CD14-positive monocyte (primary cell): ENCODE measurements at regions not wholly inside any gene's neighbourhood (a gene's known extent, or its start where the extent isn't known, plus 50 kb on each side); places are given as distances from the start of the nearest gene placed in this dataset.

Experiments
- DNase-seq, 3 donors: peaks; one replicate each; pipeline ENCODE4 v3.0.0-alpha.2; 2011 to 2022
- H2AFZ ChIP-seq: 2 replicates; pipeline ENCODE4 v1.6.0; 2012; ENCODE audit warnings: mild to moderate bottlenecking, low read depth, low read length, inconsistent platforms; ENCODE audit not compliant: insufficient read depth, poor library complexity, severe bottlenecking
- H3K27ac ChIP-seq, 2 donors: 1 replicate in 1 of 2; 2 replicates in 1 of 2; pipeline ENCODE4 v1.5.1; 2012 to 2013; ENCODE audit warnings: low read length in 2 of 2, control low read depth in 1 of 2, inconsistent platforms in 1 of 2, low read depth in 1 of 2, mild to moderate bottlenecking in 1 of 2
- H3K27me3 ChIP-seq, 2 donors: one replicate each; pipeline versions ENCODE4 v1.6.0 to v1.6.1; 2011 to 2013; ENCODE audit warnings: low read length in 2 of 2; ENCODE audit not compliant: control insufficient read depth in 2 of 2, insufficient read depth in 2 of 2
- H3K36me3 ChIP-seq, 2 donors: replicated peaks in 1 of 2; 1 replicate in 1 of 2; 2 replicates in 1 of 2; pipeline versions ENCODE4 v1.5.1 to v1.6.1; 2012 to 2013; ENCODE audit warnings: low read length in 2 of 2, control low read depth in 1 of 2, inconsistent platforms in 1 of 2, mild to moderate bottlenecking in 1 of 2; ENCODE audit not compliant: insufficient read depth in 2 of 2, control insufficient read depth in 1 of 2
- H3K4me1 ChIP-seq, 2 donors: 1 replicate in 1 of 2; 2 replicates in 1 of 2; pipeline versions ENCODE4 v1.5.1 to v1.6.1; 2012 to 2013; ENCODE audit warnings: low read length in 2 of 2, control low read depth in 1 of 2, inconsistent platforms in 1 of 2, mild to moderate bottlenecking in 1 of 2, moderate library complexity in 1 of 2; ENCODE audit not compliant: insufficient read depth in 2 of 2, control insufficient read depth in 1 of 2
- H3K4me2 ChIP-seq: replicated peaks from 2 replicates; pipeline ENCODE3; 2012; ENCODE audit warnings: low read length, moderate library complexity, mild to moderate bottlenecking; ENCODE audit not compliant: poor library complexity, severe bottlenecking; ENCODE audit errors: extremely low read depth
- H3K4me3 ChIP-seq, 3 experiments: fragments of 200-600 bp in 1 of 3; sonication (generic) in 1 of 3; replicated peaks in 1 of 3; 1 replicate in 2 of 3; 2 replicates in 1 of 3; pipeline ENCODE4 v1.5.1; 2011 to 2013; ENCODE audit warnings: low read length in 3 of 3, mild to moderate bottlenecking in 3 of 3, control low read depth in 2 of 3, low read depth in 2 of 3, inconsistent platforms in 1 of 3, moderate library complexity in 1 of 3
- H3K79me2 ChIP-seq: 2 replicates; pipeline ENCODE4 v1.6.0; 2012; ENCODE audit warnings: mild to moderate bottlenecking, control low read depth, inconsistent platforms, low read length, moderate library complexity; ENCODE audit not compliant: insufficient read depth
- H3K9ac ChIP-seq: 2 replicates; pipeline ENCODE4 v1.6.0; 2017; ENCODE audit warnings: low read length, mild to moderate bottlenecking; ENCODE audit not compliant: insufficient read depth, poor library complexity, severe bottlenecking
- H3K9me3 ChIP-seq, 2 donors: replicated peaks in 1 of 2; 1 replicate in 1 of 2; 2 replicates in 1 of 2; pipeline versions ENCODE4 v1.5.1 to v1.6.1; 2012 to 2013; ENCODE audit warnings: low read length in 2 of 2, control low read depth in 1 of 2; ENCODE audit not compliant: control insufficient read depth in 1 of 2, insufficient read depth in 1 of 2
- H4K20me1 ChIP-seq: 2 replicates; pipeline ENCODE4 v1.6.0; 2012; ENCODE audit warnings: mild to moderate bottlenecking, low read length, control low read depth, moderate library complexity; ENCODE audit not compliant: insufficient read depth
- H3K27ac Mint-ChIP-seq, 7 donors: one replicate each; pipeline ENCODE4 v1.8.0; 2020; ENCODE audit warnings: mild to moderate bottlenecking in 7 of 7, mixed read lengths in 7 of 7, moderate library complexity in 6 of 7, inconsistent platforms in 2 of 7
- H3K27me3 Mint-ChIP-seq, 3 donors: one replicate each; pipeline ENCODE4 v1.8.0; 2021 to 2022; ENCODE audit warnings: low read depth in 3 of 3, mild to moderate bottlenecking in 3 of 3, mixed read lengths in 3 of 3, moderate library complexity in 3 of 3, inconsistent platforms in 1 of 3
- H3K36me3 Mint-ChIP-seq, 2 donors: one replicate each; pipeline ENCODE4 v1.8.0; 2020; ENCODE audit warnings: mixed read lengths in 2 of 2, inconsistent platforms in 1 of 2, mild to moderate bottlenecking in 1 of 2
- H3K4me1 Mint-ChIP-seq: one replicate; pipeline ENCODE4 v1.8.0; 2020; ENCODE audit warnings: mild to moderate bottlenecking, mixed read lengths
- H3K4me3 Mint-ChIP-seq, 2 donors: one replicate each; pipeline ENCODE4 v1.8.0; 2020; ENCODE audit warnings: mild to moderate bottlenecking in 2 of 2, mixed read lengths in 2 of 2, moderate library complexity in 1 of 2
- H3K9me3 Mint-ChIP-seq, 7 donors: one replicate each; pipeline ENCODE4 v1.8.0; 2020 to 2022; ENCODE audit warnings: mixed read lengths in 7 of 7, mild to moderate bottlenecking in 6 of 7, moderate library complexity in 6 of 7, inconsistent platforms in 2 of 7
- CTCF ChIP-seq: fragments of 200-600 bp; IDR thresholded peaks from one replicate; pipeline ENCODE4 v1.8.0; 2022; ENCODE audit warnings: antibody characterized with exemption, mild to moderate bottlenecking
- WGBS: methylation state at CpG from one replicate; pipeline ENCODE4 v1.1.5; 2013; ENCODE audit warnings: missing lambda C conversion rate; ENCODE audit not compliant: insufficient coverage; 5-methylcytosine and 5-hydroxymethylcytosine counted together
- intact Hi-C, 2 donors: fragments of 100-400 bp; cut with micrococcal nuclease; formaldehyde crosslinking; loops; one replicate each; pipeline versions ENCODE4 v1.15.0 to v1.15.1; 2023

GRCh38 chr11:31973172-31973571, 117.7 kb upstream of the RCN1 start:
- Mint-ChIP-seq H3K4me1 (no peaks in the 10 kb centered on the region), H3K9me3 (peaks cover 2 to 6% (median 5%) of the 10 kb centered on the region in 7 donors), H3K4me3 (no peak overlapping the region), H3K27me3 (peaks cover 9 to 18% (median 10%) of the 10 kb centered on the region in 3 donors), H3K27ac (no peak overlapping the region), H3K36me3 (no peaks in the 10 kb centered on the region)
- no peak overlapping the region for H3K4me3 ChIP-seq
- no peak overlapping the region for H3K4me2 ChIP-seq
- no peak overlapping the region for H3K27ac ChIP-seq
- no peaks in the 10 kb centered on the region for H4K20me1 ChIP-seq
- intact Hi-C loops: no loop called here
- H2AFZ ChIP-seq: no peak overlapping the region
- no peak overlapping the region for H3K9ac ChIP-seq
- H3K27me3 ChIP-seq: no peaks in the 10 kb centered on the region
- 73% methylated on average over 4 of the region's 4 CpGs for WGBS
- H3K9me3 ChIP-seq: no peaks in the 10 kb centered on the region
- H3K79me2 ChIP-seq: no peaks in the 10 kb centered on the region
- TF ChIP-seq CTCF: no peak
- H3K36me3 ChIP-seq: no peaks in the 10 kb centered on the region
- no peak for DNase-seq
- H3K4me1 ChIP-seq: no peaks in the 10 kb centered on the region

- Histone ChIP-seq H3K4me2 (no peak overlapping the region), H3K79me2 (no peaks in the 10 kb centered on the region), H3K36me3 (no peaks in the 10 kb centered on the region), H3K9me3 (no peaks in the 10 kb centered on the region), H3K27ac (no peak overlapping the region), H4K20me1 (no peaks in the 10 kb centered on the region), H3K4me1 (no peaks in the 10 kb centered on the region), H3K4me3 (no peak overlapping the region), H2AFZ (no peak overlapping the region), H3K27me3 (no peaks in the 10 kb centered on the region), H3K9ac (no peak overlapping the region)
- Mint-ChIP-seq H3K27me3 (peaks cover 5 to 16% (median 7%) of the 10 kb centered on the region in 3 donors), H3K36me3 (no peaks in the 10 kb centered on the region), H3K27ac (no peak overlapping the region), H3K9me3 (peaks cover 2 to 6% (median 5%) of the 10 kb centered on the region in 7 donors), H3K4me1 (no peaks in the 10 kb centered on the region), H3K4me3 (no peak overlapping the region)
- no peak for TF ChIP-seq CTCF
- no peak for DNase-seq
- intact Hi-C loops: no loop called here
- 82% methylated on average over 4 of the region's 5 CpGs for WGBS
These were observed 118.3 kb upstream of the RCN1 start for GRCh38 chr11:31972623-31973022.
